IMR-90 (cell line): ENCODE measurements at regions not wholly inside any gene's neighbourhood (a gene's known extent, or its start where the extent isn't known, plus 50 kb on each side); places are given as distances from the start of the nearest gene placed in this dataset.

ENCODE experiments used
- ATAC-seq: fragments of 200-7000 bp; cut with Tn5 transposase; 2 replicates; pipeline ENCODE4 v1.9.1; 2020; ENCODE audit warnings: low read depth, mild to moderate bottlenecking, moderate library complexity
- BruUV-seq: library from RNA; stranded (reverse); fragments of 400-500 nt; replicated peaks from 2 replicates; lab custom pipeline; 2021; lab: Mats Ljungman, UMichigan
- CTCF ChIA-PET: fragments of 300-600 bp; formaldehyde crosslinking; extraction: SDS; loops from one replicate; lab custom pipeline; 2021; ENCODE audit warnings: antibody characterized with exemption; lab: Yijun Ruan, JAX
- POLR2A ChIA-PET: fragments of 300-600 bp; sonication (Branson Sonifier 250); formaldehyde crosslinking; loops from one replicate; lab custom pipeline; 2022; ENCODE audit warnings: antibody characterized with exemption; ENCODE audit not compliant: unreplicated experiment; lab: Charles Lee
- DNase-seq: peaks from one replicate; pipeline ENCODE4 v3.0.0; 2013
- H2AFZ ChIP-seq: replicated peaks from 2 replicates; pipeline ENCODE3; 2013; ENCODE audit warnings: low read length, mild to moderate bottlenecking; ENCODE audit not compliant: poor library complexity
- H2AK5ac ChIP-seq: 2 replicates; pipeline ENCODE4 v1.6.1; 2013; ENCODE audit warnings: low read depth, low read length, inconsistent platforms
- H2AK9ac ChIP-seq: replicated peaks from 2 replicates; pipeline ENCODE3; 2013; ENCODE audit warnings: mild to moderate bottlenecking, low read depth, low read length, moderate library complexity; ENCODE audit not compliant: poor library complexity
- H2BK120ac ChIP-seq: 2 replicates; pipeline ENCODE4 v1.6.1; 2013; ENCODE audit warnings: low read depth, low read length, inconsistent platforms
- H2BK15ac ChIP-seq: 3 replicates; pipeline ENCODE4 v1.6.1; 2013; ENCODE audit warnings: low read depth, low read length, inconsistent platforms
- H2BK20ac ChIP-seq: 2 replicates; pipeline ENCODE4 v1.6.1; 2013; ENCODE audit warnings: low read depth, mild to moderate bottlenecking, inconsistent platforms, low read length, moderate library complexity
- H2BK5ac ChIP-seq: 2 replicates; pipeline ENCODE4 v1.6.1; 2013; ENCODE audit warnings: mild to moderate bottlenecking, low read depth, low read length, inconsistent platforms; ENCODE audit not compliant: poor library complexity, severe bottlenecking
- H3K14ac ChIP-seq: replicated peaks from 2 replicates; pipeline ENCODE4 v1.6.1; 2013; ENCODE audit warnings: low read depth, low read length, inconsistent platforms
- H3K18ac ChIP-seq: 2 replicates; pipeline ENCODE4 v1.6.1; 2013; ENCODE audit warnings: low read depth, low read length, control low read depth
- H3K23ac ChIP-seq: 2 replicates; pipeline ENCODE4 v1.6.1; 2013; ENCODE audit warnings: low read depth, low read length, inconsistent platforms
- H3K27ac ChIP-seq: 2 replicates; pipeline ENCODE4 v1.5.1; 2013; ENCODE audit warnings: mild to moderate bottlenecking, control low read depth, low read length; ENCODE audit not compliant: insufficient read depth
- H3K27me3 ChIP-seq: 2 replicates; pipeline ENCODE4 v1.6.1; 2013; ENCODE audit warnings: low read length; ENCODE audit not compliant: control insufficient read depth, insufficient read depth
- H3K36me3 ChIP-seq: 2 replicates; pipeline ENCODE4 v1.6.1; 2013; ENCODE audit warnings: low read length, mixed read lengths; ENCODE audit not compliant: control insufficient read depth, insufficient read depth
- H3K4ac ChIP-seq: 2 replicates; pipeline ENCODE4 v1.6.1; 2013; ENCODE audit warnings: low read depth, low read length, inconsistent platforms
- H3K4me1 ChIP-seq: 2 replicates; pipeline ENCODE4 v1.6.1; 2013; ENCODE audit warnings: low read length, mixed read lengths; ENCODE audit not compliant: control insufficient read depth, insufficient read depth
- H3K4me2 ChIP-seq: 2 replicates; pipeline ENCODE4 v1.6.1; 2013; ENCODE audit warnings: low read depth, mild to moderate bottlenecking, control low read depth, low read length, moderate library complexity
- H3K4me3 ChIP-seq: 2 replicates; pipeline ENCODE4 v1.5.1; 2013; ENCODE audit warnings: low read depth, mild to moderate bottlenecking, control low read depth, low read length, moderate library complexity; ENCODE audit not compliant: insufficient read depth
- H3K56ac ChIP-seq: 2 replicates; pipeline ENCODE4 v1.6.1; 2013; ENCODE audit warnings: low read length, inconsistent platforms; ENCODE audit not compliant: insufficient read depth; ENCODE audit errors: extremely low read depth
- H3K79me1 ChIP-seq, 2 experiments: 2 replicates each; pipeline ENCODE4 v1.6.1; 2013; ENCODE audit warnings: low read length in 2 of 2, inconsistent platforms in 1 of 2, low read depth in 1 of 2
- H3K9ac ChIP-seq: 2 replicates; pipeline ENCODE4 v1.6.1; 2013; ENCODE audit warnings: low read depth, low read length, control low read depth
- H3K9me1 ChIP-seq: 2 replicates; pipeline ENCODE4 v1.6.1; 2013; ENCODE audit warnings: low read length, inconsistent platforms; ENCODE audit not compliant: insufficient read depth
- H3K9me3 ChIP-seq: 2 replicates; pipeline ENCODE4 v1.6.1; 2013; ENCODE audit warnings: low read length; ENCODE audit not compliant: control insufficient read depth, insufficient read depth
- H4K20me1 ChIP-seq: 2 replicates; pipeline ENCODE4 v1.6.1; 2013; ENCODE audit warnings: low read length, inconsistent platforms; ENCODE audit not compliant: insufficient read depth
- H4K5ac ChIP-seq: 2 replicates; pipeline ENCODE4 v1.6.1; 2013; ENCODE audit warnings: mild to moderate bottlenecking, low read depth, low read length, control low read depth
- H4K8ac ChIP-seq, 2 experiments: 2 replicates each; pipeline ENCODE4 v1.6.1; 2013; ENCODE audit warnings: low read depth in 2 of 2, low read length in 2 of 2, control low read depth in 1 of 2, inconsistent platforms in 1 of 2
- H4K91ac ChIP-seq: 2 replicates; pipeline ENCODE4 v1.6.1; 2013; ENCODE audit warnings: low read depth, low read length, inconsistent platforms; ENCODE audit not compliant: insufficient read depth
- CEBPB ChIP-seq: IDR thresholded peaks from 2 replicates; pipeline ENCODE4 v1.6.1; 2012; ENCODE audit warnings: low read depth, low read length, improper control_type of control experiment
- FOS ChIP-seq: fragments of 150-350 bp; IDR thresholded peaks from 2 replicates; pipeline ENCODE4 v1.6.1; 2016; ENCODE audit warnings: low read depth, low read length
- MAZ ChIP-seq: IDR thresholded peaks from 2 replicates; pipeline ENCODE4 v1.6.1; 2012; ENCODE audit warnings: low read depth, mild to moderate bottlenecking, low read length, improper control_type of control experiment, moderate library complexity, borderline replicate concordance
- NFE2L2 ChIP-seq: fragments of 150-350 bp; IDR thresholded peaks from 2 replicates; pipeline ENCODE4 v1.6.1; 2016; ENCODE audit warnings: low read depth, mild to moderate bottlenecking, low read length
- POLR2A ChIP-seq: IDR thresholded peaks from 2 replicates; pipeline ENCODE4 v1.6.1; 2012; ENCODE audit warnings: mild to moderate bottlenecking, low read depth, low read length
- RAD21 ChIP-seq: IDR thresholded peaks from 2 replicates; pipeline ENCODE4 v1.6.1; 2012; ENCODE audit warnings: low read length, improper control_type of control experiment
- RCOR1 ChIP-seq: IDR thresholded peaks from 2 replicates; pipeline ENCODE4 v1.6.1; 2012; ENCODE audit warnings: mild to moderate bottlenecking, low read length, improper control_type of control experiment; ENCODE audit not compliant: insufficient replicate concordance
- WGBS, 2 experiments: methylation state at CpG; one replicate each; pipeline versions ENCODE4 v1.1.5 to v1.1.7; 2013; ENCODE audit warnings: missing lambda C conversion rate in 2 of 2; ENCODE audit not compliant: insufficient read length in 1 of 2; ENCODE audit errors: extremely low coverage in 2 of 2; 5-methylcytosine and 5-hydroxymethylcytosine counted together
- dilution Hi-C: fragments of 300-500 bp; cut with HindIII; formaldehyde crosslinking; loops from one replicate; pipeline ENCODE4 v1.14.3; 2018; ENCODE audit warnings: low sequenced_read_pairs; ENCODE audit not compliant: unreplicated experiment
- in situ Hi-C: fragments of 300-500 bp; cut with MboI; formaldehyde crosslinking; loops from 3 replicates; pipeline ENCODE4 v1.14.3; 2019; ENCODE audit warnings: low sequenced_read_pairs, inconsistent platforms, mixed read lengths
- intact Hi-C: fragments of 100-400 bp; cut with micrococcal nuclease; formaldehyde crosslinking; loops from 2 replicates; pipeline ENCODE4 v1.10.0; 2022
- TF ChIP-seq, protein P1 (sequence below): conservative IDR thresholded peaks from 2 replicates; pipeline ENCODE4 v1.5.1; 2012; ENCODE audit warnings: mild to moderate bottlenecking, low read depth, low read length, improper control_type of control experiment

DNA sequence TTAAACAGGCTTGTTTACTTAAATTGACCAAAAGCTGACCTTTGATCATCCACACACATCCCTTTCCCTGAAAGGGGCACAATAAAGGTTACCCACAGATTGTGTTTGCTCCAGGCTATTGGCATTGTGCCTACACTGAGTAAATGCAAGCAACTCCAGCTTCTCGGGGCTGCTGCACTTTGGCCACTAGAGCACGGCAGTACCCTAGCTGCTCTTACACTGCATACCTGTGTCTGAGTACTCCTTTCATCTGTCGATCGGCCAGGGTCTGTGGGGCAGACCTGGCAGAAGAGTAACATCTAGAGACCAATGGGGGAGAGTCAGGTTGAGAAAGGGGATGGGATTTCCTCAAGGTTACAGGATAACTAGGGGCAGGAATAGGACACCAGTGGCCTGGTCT lies 281.9 kb upstream of the NMUR2 start:
- no peak overlapping the region for H4K91ac ChIP-seq
- H3K36me3 ChIP-seq = no peaks in the 10 kb centered on the region
- no peaks in the 10 kb centered on the region for H3K79me1 ChIP-seq
- ChIA-PET CTCF (no interaction called here), POLR2A (no interaction called here)
- no peak overlapping the region for H3K23ac ChIP-seq
- no peak overlapping the region for H3K9ac ChIP-seq
- no peak overlapping the region for H3K4me2 ChIP-seq
- no peak overlapping the region for H2AK5ac ChIP-seq
- H3K4me1 ChIP-seq = no peaks in the 10 kb centered on the region
- H2AFZ ChIP-seq = no peak overlapping the region
- peaks cover 6% of the 10 kb centered on the region; the same call in 1 of the 2 replicates for H3K9me3 ChIP-seq
- intact Hi-C loops = no loop called here
- H3K18ac ChIP-seq = no peak overlapping the region
- no peak overlapping the region for H2AK9ac ChIP-seq
- no peak overlapping the region for H4K5ac ChIP-seq
- no peak overlapping the region for H3K27ac ChIP-seq
- H3K4me3 ChIP-seq = no peak overlapping the region
- no peak overlapping the region for H2BK15ac ChIP-seq
- H2BK120ac ChIP-seq = no peak overlapping the region
- no peak for TF ChIP-seq FOS
- no peak for TF ChIP-seq CEBPB
- no peak for TF ChIP-seq NFE2L2
- TF ChIP-seq POLR2A = no peak
- TF ChIP-seq, protein P1, sequence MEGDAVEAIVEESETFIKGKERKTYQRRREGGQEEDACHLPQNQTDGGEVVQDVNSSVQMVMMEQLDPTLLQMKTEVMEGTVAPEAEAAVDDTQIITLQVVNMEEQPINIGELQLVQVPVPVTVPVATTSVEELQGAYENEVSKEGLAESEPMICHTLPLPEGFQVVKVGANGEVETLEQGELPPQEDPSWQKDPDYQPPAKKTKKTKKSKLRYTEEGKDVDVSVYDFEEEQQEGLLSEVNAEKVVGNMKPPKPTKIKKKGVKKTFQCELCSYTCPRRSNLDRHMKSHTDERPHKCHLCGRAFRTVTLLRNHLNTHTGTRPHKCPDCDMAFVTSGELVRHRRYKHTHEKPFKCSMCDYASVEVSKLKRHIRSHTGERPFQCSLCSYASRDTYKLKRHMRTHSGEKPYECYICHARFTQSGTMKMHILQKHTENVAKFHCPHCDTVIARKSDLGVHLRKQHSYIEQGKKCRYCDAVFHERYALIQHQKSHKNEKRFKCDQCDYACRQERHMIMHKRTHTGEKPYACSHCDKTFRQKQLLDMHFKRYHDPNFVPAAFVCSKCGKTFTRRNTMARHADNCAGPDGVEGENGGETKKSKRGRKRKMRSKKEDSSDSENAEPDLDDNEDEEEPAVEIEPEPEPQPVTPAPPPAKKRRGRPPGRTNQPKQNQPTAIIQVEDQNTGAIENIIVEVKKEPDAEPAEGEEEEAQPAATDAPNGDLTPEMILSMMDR = no peak
- no peak for TF ChIP-seq MAZ
- no peak for TF ChIP-seq RAD21
- TF ChIP-seq RCOR1 = no peak
- H3K27me3 ChIP-seq = no peaks in the 10 kb centered on the region
- H3K4ac ChIP-seq = no peak overlapping the region
- dilution Hi-C loops = no loop called here
- H2BK5ac ChIP-seq = no peak overlapping the region
- no peak for DNase-seq
- BruUV-seq = no TSS peak
- 56% methylated on average over 3 of the region's 4 CpGs; no CpG with 5 or more reads in 1 of the 2 experiments for WGBS, 2 experiments
- in situ Hi-C loops = no loop called here
- no peak overlapping the region for H4K8ac ChIP-seq
- H4K20me1 ChIP-seq = no peaks in the 10 kb centered on the region
- no peak overlapping the region for H3K14ac ChIP-seq
- no peak overlapping the region for H2BK20ac ChIP-seq
- no peaks in the 10 kb centered on the region for H3K9me1 ChIP-seq
- ATAC-seq = no peak
- no peak overlapping the region for H3K56ac ChIP-seq
